ENCODE measurements at regions not wholly inside any gene's neighbourhood (a gene's known extent, or its start where the extent isn't known, plus 50 kb on each side); places are given as distances from the start of the nearest gene placed in this dataset.

GRCh38 chr22:23521441-23522113 is 58.5 kb downstream of the IGLL1 start:
- TF ChIP-seq POLR2A (IDR thresholded peaks at IDR 0.05; ENCODE audit: low read length) (peak; percentile 25), GATA1 (IDR thresholded peaks at IDR 0.05; ENCODE audit: low read depth, low read length) (no peak)
